CD4-positive, alpha-beta T cell treated with Interleukin-4 for 1 hour (primary cell): ENCODE measurements at regions not wholly inside any gene's neighbourhood (a gene's known extent, or its start where the extent isn't known, plus 50 kb on each side); places are given as distances from the start of the nearest gene placed in this dataset.
"Not testable (repeated sequence)": the region's sequence is repeated elsewhere in the genome, so short reads cannot be mapped to it uniquely, and the experiment has no call there.

Experiments
- DNase-seq, 2 donors: peaks; one replicate each; pipeline ENCODE4 v3.0.0-alpha.2; 2020 to 2022

DNA sequence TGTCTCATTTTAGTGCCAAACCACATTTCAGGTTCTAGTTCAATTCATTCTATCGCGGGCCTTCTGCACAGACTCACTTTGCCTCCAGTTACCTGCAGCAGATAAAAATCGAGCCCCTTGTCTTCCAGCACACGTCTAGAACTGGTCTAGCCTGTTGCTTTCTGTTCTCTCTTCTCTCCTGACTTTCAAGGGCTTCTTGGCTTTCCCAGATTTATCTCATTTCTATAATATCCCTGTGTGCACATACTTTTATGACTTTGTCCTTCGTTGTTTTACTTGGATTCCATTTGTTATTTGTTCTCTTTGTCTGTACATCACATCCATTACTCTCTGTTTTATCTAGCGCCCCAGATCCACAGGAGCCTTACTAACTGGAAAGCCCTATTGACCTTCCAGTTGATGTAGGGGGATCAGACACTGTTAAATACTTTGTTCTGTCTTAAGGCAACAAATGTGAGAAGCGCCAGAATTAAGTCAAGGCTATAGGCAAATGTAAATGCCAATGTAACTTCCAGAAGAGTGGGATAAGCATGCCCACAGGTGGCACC, 284.5 kb upstream of the ADGRL4 start:
- no peak for DNase-seq

DNA sequence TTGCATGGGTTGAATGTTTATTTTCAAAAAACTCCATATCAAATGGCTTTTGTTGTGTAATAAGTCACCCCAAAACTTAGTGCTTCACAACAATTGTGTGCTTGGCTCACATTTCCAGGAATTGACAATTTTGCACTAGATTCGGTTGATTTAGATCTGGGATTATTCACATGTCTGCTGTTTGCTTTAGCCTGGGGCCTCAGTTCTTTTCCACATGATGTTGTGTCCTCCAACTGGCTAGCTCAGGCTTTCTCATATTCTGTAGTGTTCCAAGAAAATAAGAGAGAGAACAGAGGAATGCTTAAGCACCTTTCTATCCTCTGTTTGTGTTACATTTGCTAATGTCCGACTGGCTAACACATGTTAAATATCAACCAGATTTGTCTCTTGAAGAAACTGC, 281.5 kb upstream of the ADGRL4 start:
- no peak for DNase-seq

GRCh38 chr1:79285667-79286066, 279.1 kb upstream of the ADGRL4 start:
- DNase-seq, result no peak

GRCh38 chr1:79283451-79283850, 276.9 kb upstream of the ADGRL4 start:
- no peak for DNase-seq

DNA sequence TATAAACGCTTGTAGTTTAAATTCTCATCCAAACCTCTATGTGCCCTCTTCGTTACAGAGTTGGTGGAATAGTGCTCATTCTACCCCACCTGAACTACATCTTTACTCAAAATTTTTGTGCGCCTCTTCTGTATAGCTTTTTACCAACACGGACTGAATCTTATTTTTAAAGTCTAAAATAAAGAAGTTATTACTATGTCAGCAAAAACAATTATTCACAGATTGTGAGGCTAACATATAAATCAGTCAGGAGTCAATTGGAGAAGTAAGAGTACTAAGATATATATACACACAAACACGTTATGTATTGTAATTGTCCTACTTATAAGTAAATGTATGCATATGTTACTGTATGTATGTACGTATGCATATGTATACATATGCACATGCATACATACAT, 274.9 kb upstream of the ADGRL4 start:
- DNase-seq, result no peak

DNA sequence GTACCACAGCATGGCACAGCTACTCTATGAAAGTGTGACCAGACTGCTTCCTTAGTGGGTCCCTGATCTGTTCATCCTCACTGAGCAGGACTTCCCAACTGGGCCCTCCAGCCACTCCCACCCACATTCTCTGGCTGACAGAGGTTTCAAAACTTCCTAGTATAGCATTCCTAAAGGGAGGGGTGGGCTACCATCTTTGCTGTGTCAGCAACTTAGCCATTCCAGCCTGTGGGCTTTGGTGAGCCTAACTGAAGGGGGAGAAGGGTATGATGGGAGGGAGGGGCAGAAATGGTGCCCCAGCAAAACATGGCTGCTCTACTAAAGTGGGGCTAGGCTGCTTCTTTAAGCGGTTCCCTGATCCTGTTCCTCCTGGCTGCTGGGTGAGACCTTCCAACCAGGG, 265.2 kb upstream of the ADGRL4 start:
- no peak for DNase-seq

- no peak for DNase-seq
Observed at GRCh38 chr1:79264975-79265818, 258.7 kb upstream of the ADGRL4 start.

- no peak for DNase-seq
Observed at GRCh38 chr1:79264285-79264684, 257.8 kb upstream of the ADGRL4 start.

- DNase-seq, result no peak
Observed at GRCh38 chr1:79262745-79263258, 256.3 kb upstream of the ADGRL4 start.

GRCh38 chr1:79259390-79260336, 253.1 kb upstream of the ADGRL4 start:
- DNase-seq, result no peak

DNA sequence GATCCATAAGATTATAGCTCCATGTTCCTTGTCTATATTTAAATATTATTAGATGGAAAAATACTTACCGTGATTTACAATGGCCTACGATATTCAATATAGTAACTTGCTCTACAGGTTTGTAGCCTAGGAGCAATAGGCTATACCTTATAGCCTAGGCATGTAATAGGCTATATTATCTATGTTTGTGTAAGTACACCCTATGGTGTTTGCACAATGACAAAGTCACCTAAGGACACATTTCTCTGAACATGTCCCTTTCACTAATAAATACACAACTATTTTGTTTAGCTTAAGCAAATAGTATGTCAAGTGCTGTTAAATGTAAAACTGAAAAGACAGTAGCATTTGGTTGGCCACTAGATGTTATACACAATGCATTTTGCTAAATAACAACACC, 248.9 kb upstream of the ADGRL4 start:
- no peak for DNase-seq

GRCh38 chr1:79252598-79252997, 246.1 kb upstream of the ADGRL4 start:
- no peak for DNase-seq

- no peak for DNase-seq
Observed at GRCh38 chr1:79239840-79240239, 233.3 kb upstream of the ADGRL4 start.

DNA sequence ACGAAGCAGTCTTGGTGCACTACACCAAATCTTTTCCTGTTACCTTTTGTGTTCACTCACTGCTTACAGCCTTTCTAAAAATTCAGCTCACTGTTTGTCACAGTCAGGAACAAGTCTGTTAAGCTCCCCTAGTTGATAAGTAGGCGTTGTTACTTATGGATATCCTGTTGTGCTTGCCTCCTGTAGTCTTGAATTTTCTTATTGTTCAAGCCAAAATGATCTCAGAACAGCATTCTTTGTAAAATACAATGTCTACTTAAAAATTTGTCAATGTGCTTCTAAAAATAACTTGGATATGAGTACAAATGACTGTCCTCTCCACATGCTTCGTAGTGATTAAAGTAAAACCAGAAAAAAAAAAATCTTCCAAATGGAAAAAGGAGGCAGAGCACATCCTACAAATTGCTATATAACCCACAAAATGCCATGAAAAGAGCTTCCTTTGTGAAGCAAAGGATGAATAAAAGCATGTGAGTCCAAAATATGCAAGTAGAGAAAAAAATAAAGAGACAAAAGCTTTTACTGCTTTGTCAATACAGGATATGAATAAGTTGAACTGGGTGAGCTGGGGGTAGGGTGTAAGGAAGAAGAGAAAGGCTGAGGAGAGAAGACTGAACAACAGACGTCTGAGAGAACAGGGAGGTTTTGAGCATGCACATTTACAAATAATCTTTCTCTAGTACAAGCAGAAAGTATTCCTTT, 228.9 kb upstream of the ADGRL4 start:
- no peak for DNase-seq

GRCh38 chr1:79232818-79233217, 226.3 kb upstream of the ADGRL4 start:
- no peak for DNase-seq

DNA sequence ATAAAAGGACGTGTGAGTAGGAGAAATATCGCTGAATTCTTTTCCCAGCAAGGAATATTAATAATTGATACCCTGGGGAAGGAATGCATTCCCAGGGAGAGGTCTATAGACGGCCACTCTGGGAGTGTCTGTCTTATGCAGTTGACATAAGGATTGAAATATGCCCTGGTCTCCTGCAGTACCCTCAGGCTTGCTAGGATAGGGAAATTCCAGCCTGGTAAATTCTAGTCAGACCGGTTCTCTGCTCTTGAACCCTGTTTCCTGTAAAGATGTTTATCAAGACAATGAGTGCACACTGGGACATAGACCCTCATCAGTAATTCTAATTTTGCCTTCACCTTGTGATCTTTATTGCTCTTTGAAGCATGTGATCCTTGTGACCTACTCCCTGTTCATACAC, 224.2 kb upstream of the ADGRL4 start:
- DNase-seq, result not testable (repeated sequence)

- no peak for DNase-seq
Observed at GRCh38 chr1:79226963-79227362, 220.4 kb upstream of the ADGRL4 start.

DNA sequence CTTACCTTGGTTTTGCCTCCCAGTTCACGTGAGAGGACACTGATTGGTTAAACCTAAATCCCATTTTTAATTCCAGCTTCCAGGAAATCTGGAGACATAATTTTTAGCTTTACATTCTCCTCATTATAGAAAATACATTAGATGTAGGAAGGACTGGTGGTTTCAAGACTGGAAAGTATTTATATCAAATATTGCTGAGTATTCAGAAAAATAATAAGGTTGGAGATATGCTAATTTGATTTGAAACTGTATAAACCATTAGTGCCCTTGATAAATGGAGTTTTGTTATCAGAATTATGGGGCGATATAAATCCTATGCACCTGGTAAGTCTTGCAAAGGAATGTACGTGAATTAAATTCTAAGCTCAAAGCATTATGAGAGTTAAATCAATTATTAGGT, 218.0 kb upstream of the ADGRL4 start:
- no peak for DNase-seq

DNA sequence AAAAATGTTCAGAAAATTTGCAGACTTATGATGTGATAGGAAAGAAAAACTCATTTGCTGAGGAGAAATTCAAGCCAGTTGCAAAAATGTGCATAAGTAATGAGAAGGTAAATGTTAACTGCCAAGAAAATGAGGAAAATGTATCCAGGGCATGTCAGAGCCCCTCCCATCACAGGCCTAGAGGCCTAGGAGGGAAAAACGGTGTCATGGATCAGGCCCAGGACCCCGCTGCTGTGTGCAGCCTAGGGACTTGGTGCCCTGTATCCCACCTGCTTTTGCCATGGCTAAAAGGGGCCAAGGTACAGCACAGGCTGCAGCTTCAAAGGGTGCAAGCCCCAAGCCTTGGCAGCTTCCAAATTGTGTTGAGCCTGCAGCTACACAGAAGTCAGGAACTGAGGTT, 214.0 kb upstream of the ADGRL4 start:
- no peak for DNase-seq

DNA sequence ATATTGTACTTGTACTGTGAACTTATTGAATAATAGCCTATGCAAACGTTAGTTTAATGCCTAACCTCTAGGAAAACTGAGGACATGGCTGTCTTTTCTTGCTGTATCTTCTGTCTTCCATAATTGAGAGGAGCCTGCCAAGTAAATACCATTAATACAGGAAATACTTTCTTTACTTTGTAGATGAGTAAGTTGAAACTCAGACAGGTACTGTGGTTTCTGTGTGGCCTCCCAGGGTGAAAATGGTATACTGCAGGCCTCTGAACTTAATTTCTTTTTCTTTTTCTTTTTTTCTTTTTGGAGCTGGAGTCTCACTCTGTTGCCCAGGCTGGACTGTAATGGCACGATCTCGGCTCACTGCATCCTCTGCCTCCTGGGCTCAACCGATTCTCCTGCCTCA, 208.8 kb upstream of the ADGRL4 start:
- DNase-seq, result no peak

DNA sequence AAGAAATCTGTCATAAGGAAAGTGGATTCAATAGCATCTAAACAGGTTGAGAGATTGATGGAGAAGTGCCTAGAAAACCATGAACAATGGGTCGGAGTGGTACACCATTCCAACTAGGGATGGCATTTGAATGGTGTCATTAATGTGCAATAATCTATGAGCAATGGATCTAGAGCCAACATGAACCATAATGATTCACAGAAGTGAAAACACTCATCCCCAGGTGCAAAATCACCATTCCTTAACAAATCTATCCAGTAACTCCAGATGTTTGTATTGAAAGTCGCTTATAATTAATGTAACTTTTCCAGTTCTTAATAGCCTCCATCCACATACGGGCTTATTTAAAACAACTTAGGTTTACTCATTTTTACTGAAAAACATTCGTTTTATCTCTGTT, 201.3 kb upstream of the ADGRL4 start:
- DNase-seq, result no peak

DNA sequence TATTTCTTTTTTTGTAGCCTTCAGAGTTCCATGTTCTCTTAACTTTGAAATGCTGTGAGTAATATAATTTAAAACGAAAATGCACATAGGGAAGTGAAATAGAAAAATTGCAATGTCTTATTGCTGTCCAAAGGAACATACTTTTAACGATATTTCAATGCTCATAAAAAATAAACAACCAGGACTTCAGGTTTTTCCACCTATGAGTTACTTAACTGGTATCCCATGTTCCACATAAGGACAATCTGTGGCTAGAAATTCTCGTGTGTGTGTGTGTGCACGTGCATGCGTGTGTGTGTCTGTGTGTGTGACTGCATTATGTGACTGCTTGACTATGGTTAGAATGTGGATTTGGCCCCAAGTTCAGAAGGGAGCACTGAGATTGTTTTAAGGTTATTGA, 200.8 kb upstream of the ADGRL4 start:
- no peak for DNase-seq
